ENCODE measurements at regions not wholly inside any gene's neighbourhood (a gene's known extent, or its start where the extent isn't known, plus 50 kb on each side); places are given as distances from the start of the nearest gene placed in this dataset.

DNA sequence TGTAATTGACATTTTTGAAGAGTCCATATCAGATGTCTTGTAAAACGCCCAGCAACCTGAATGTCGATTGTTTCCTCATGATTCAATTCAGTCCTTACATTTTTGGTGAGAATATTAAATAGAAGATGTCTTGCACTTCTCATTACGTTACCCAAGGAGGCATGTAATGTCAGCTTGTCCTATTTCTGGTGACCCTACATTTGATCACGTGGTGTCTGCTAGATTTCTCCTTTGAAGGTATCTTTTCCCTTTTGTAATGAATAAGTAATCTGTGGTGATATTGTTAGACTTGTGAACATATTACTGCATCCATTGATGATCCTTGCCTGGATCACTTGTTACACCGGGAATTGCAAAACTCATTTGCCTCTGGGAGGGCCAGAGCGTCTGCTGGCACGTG lies 87.6 kb upstream of the DISP3 start:
- intact Hi-C loops (cut with DNase I) = no loop called here
- Histone ChIP-seq H3K27ac (no peak overlapping the region), H3K36me3 (no peaks in the 10 kb centered on the region), H3K27me3 (peaks cover 0 to 65% (median 14%) of the 10 kb centered on the region in 9 donors), H3K4me1 (no peaks in the 10 kb centered on the region), H3K9me3 (no peaks in the 10 kb centered on the region), H3K4me3 (no peak overlapping the region)
- DNase-seq (no peak), ATAC-seq (no peak)
- TF ChIP-seq CTCF (IDR thresholded peaks at IDR 0.05) (no peak), POLR2A (IDR thresholded peaks at IDR 0.05) (no peak)
- 74 to 77% (median 76%) methylated on average over 7 of the region's 7 CpGs for WGBS, 4 donors

DNA sequence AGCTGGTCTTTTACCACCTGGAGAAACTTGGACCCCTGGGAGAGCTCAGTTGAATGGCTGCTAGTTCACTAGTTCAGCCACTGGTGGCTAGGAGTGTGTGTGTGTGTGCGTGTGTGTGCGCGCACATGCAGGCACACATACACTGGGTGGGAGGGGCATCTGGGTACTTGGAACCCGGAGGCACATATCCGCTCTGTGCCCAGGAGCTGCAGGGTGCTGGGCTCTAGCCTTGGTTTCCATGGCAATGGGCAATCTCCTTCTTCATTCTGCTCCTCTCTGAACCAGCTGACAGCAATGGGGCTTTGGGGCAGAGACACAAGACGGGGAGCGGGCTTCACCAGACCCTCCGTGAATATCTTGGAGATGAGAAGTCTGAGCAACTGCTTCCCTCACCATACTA lies 87.1 kb upstream of the DISP3 start:
- H3K36me3 ChIP-seq = no peaks in the 10 kb centered on the region
- no peaks in the 10 kb centered on the region for H3K4me1 ChIP-seq
- ATAC-seq = no peak
- H3K9me3 ChIP-seq = no peaks in the 10 kb centered on the region
- peaks cover 0 to 63% (median 14%) of the 10 kb centered on the region in 9 donors for H3K27me3 ChIP-seq
- intact Hi-C loops (cut with DNase I) = no loop called here
- no peak overlapping the region for H3K27ac ChIP-seq
- no peak for TF ChIP-seq CTCF (IDR thresholded peaks at IDR 0.05)
- no peak for TF ChIP-seq POLR2A (IDR thresholded peaks at IDR 0.05)
- WGBS, 4 donors = 80 to 88% (median 87%) methylated on average over 6 to 8 of the region's 8 CpGs
- DNase-seq = no peak
- H3K4me3 ChIP-seq = no peak overlapping the region

DNA sequence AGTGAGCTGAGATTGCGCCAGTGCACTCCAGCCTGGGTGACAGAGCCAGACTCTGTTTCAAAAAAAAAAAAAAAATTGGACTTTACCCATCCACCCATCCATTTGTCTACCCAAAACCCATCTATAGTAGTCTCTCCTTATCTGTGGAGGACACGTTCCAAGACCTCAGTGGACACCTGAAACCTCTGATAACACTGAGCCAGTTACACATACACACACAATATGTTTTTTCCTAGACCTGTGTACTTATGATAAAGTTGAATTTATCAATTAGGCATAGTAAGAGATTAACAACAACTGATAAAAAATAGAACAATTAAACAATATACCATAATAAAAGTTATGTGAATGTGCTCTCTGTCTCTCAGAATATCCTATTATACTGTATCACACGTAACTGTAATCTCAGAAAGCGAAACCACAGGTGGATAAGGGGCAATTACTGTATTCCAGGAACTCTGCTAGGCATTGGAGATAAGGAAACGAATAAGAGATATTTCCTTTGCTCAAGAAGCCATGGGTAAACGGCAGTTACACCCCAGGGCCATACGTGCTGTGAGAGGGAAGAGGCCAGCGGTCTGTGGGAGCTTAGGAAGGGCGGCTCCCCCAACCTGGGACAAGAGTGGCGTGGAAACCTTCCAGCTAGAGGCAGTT lies 84.2 kb upstream of the DISP3 start:
- intact Hi-C loops (cut with DNase I) = no loop called here
- H3K4me3 ChIP-seq = no peak overlapping the region
- TF ChIP-seq CTCF (IDR thresholded peaks at IDR 0.05) = no peak
- TF ChIP-seq POLR2A (IDR thresholded peaks at IDR 0.05) = no peak
- DNase-seq (no peak), ATAC-seq (no peak)
- 32 to 41% (median 35%) methylated on average over 10 of the region's 10 CpGs for WGBS, 4 donors
- H3K36me3 ChIP-seq = no peaks in the 10 kb centered on the region
- peaks cover 0 to 80% (median 19%) of the 10 kb centered on the region in 9 donors for H3K27me3 ChIP-seq
- H3K9me3 ChIP-seq = no peaks in the 10 kb centered on the region
- H3K27ac ChIP-seq = no peak overlapping the region
- no peaks in the 10 kb centered on the region for H3K4me1 ChIP-seq

DNA sequence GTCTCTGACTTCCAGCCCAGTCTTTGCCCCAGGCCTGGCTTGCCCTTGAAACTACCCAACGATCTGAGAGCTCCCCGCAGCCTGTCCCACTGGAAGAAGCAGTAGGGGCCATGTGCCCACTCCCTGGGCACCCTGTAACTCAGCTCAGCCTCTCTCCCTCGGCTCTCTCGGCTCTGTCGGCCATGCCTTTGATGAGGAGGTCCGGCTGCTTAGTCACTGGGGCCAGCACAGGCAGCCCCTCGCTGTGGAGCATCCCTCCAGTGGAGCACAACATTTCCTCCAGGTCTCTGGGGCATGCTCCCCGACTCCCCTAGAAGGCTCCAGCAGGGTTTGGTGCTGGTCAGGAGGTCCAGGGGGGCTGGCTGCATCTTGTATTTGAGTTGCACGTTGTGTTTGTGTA lies 83.3 kb upstream of the DISP3 start:
- H3K36me3 ChIP-seq = no peaks in the 10 kb centered on the region
- WGBS, 4 donors = 72 to 81% (median 77%) methylated on average over 7 to 9 of the region's 9 CpGs
- TF ChIP-seq POLR2A (IDR thresholded peaks at IDR 0.05) (no peak), CTCF (IDR thresholded peaks at IDR 0.05) (no peak)

More for the DNA sequence above, 83.3 kb upstream of the DISP3 start:
- intact Hi-C loops (cut with DNase I) = no loop called here
- Histone ChIP-seq H3K4me3 (no peak overlapping the region), H3K27me3 (peaks cover 0 to 72% (median 19%) of the 10 kb centered on the region in 9 donors), H3K9me3 (no peaks in the 10 kb centered on the region), H3K27ac (no peak overlapping the region), H3K4me1 (no peaks in the 10 kb centered on the region)
- no peak for ATAC-seq
- DNase-seq = no peak
